Limb (tissue), 2 donors: ENCODE measurements at regions not wholly inside any gene's neighbourhood (a gene's known extent, or its start where the extent isn't known, plus 50 kb on each side); places are given as distances from the start of the nearest gene placed in this dataset.
"Not testable (repeated sequence)": the region's sequence is repeated elsewhere in the genome, so short reads cannot be mapped to it uniquely, and the experiment has no call there.

Source experiments
- DNase-seq, 2 donors: peaks; one replicate each; pipeline ENCODE4 v3.0.0-alpha.2; 2016; ENCODE audit errors: extremely low spot score in 2 of 2

DNA sequence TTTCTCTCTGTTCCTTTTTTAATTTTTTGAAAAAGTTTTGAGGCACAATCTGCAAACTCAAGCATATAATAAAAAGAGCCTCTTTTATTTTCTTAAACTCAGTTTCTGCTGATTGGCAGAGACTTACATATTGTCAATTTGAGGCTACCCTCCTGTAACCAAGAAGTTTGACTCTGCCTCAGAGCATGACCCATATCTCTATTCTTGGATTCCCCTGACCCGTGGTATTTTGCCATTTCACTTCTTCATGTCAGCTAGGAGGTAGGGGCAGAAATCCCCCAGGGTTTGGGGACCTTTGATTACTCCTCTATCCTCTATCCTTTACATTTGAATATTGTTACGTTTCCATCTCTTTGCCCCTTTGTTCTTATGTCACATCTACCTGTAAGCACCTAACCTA lies 479.1 kb upstream of the ALCAM start:
- no peak for DNase-seq

- DNase-seq: no peak
These were observed 474.7 kb upstream of the ALCAM start for GRCh38 chr3:104892044-104892443.

DNA sequence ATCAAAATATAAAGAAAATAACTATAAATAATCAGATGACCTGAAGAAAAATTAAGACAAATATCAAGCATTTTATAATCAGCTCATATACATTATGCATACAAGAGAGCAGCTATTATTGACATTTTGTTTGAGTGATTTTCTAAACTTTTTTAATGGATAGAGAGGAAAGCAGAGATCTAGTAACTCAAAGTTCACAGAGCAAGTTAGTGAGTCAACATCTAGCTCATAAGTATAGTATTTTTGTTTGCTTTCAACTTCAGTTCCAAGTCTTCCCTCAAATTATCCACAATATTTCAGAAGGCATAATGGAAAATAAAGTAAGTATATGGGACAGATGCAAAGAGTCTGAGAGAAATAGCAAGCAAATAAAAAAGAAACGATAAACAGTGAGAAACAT lies 470.1 kb upstream of the ALCAM start:
- no peak for DNase-seq

DNA sequence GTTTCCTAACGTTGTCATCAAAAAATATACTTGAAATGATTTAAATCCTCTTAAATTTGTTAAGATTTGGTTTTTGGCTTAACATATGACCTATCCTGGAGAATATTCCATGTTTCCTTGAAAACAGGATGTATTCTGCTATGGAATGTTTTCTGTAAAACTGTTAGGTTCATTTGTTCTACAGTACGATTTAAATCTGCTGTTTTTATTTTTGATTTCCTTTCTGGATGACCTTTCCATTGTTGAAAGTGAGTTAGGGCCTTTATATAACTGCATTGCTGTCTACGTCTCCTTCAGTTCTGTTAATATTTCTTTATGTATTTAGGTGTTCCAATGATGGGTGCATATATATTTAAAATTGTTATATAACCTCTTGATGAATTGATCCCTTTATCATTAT lies 465.3 kb upstream of the ALCAM start:
- DNase-seq: no peak

DNA sequence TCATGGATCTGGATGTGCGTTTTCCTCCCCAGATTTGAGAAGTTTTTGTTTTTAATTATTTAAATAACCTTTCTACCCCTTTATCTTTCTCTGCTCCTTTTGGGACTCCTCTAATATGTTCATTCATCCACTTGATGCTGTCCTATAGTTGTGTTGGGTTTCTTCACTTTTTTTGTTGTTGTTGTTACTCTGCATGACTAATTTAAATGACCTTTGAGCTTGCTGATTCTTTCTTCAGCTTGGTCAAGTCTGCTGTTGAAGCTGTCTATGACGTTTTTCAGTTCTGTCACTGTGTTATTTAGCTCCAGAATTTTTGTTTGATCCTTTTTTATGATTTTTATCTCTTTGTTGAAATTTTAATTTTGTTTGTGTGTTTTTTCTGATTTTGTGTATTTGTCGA lies 463.6 kb upstream of the ALCAM start:
- no peak for DNase-seq

GRCh38 chr3:104906001-104906639 lies 460.6 kb upstream of the ALCAM start:
- no peak for DNase-seq

DNA sequence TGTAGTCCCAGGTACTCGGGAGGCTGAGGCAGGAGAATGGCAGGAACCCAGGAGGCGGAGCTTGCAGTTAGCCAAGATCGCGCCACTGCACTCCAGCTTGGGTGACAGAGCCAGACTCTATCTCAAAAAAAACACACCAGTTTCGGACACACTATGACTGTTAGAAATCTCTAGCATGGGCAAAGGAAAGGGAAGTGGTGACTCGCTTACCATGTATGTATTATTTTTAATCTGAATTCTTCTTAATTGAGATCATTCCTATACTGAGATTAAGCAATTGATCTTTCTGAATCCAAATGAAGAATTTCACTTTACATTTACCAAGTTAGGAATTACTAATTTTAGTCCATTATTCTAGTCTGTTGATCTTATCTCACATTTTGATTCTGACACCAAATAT lies 459.2 kb upstream of the ALCAM start:
- no peak for DNase-seq

- DNase-seq: no peak
These were observed 457.9 kb upstream of the ALCAM start for GRCh38 chr3:104908761-104909160.

- DNase-seq: peak; percentile 27 to 65
These were observed 457.5 kb upstream of the ALCAM start for GRCh38 chr3:104909198-104909597.

GRCh38 chr3:104909721-104910120 lies 457.0 kb upstream of the ALCAM start:
- no peak for DNase-seq

DNA sequence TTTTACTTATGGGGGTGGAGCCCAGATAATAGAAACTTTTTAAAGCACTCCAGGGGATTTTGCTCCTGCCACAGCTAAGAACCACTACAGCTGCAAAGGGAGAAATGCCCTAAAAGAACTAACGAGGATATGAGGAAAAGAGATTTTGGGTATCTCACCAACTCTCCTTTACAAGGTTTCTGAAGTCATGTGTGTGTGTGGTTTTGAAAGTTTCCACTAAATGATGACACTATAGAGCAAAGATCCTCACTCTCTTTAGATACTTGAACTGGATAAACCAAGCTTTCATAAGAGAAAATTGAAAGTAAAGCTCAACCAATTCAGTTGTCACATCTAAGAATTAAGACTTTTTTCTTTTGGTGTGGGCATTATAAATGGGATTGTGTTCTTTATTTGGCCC lies 455.3 kb upstream of the ALCAM start:
- no peak for DNase-seq

DNA sequence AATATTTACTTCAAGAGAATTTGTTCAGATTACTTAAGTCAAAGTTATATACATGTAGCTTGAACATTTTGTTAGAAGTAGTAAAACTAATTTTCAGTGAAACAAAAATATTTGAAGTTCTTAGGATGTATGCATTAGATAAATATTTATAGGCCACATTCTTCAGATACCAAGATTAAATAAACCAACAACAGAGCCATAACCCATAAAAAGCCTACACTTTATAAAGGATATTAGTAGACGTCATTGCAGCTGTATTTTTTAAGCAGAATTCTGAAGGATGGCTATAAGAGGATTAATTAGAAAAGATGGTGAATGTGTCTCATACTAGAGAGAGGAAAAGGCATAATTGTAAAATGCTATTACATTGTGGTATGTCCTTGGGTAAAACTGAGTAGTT lies 449.7 kb upstream of the ALCAM start:
- no peak for DNase-seq

DNA sequence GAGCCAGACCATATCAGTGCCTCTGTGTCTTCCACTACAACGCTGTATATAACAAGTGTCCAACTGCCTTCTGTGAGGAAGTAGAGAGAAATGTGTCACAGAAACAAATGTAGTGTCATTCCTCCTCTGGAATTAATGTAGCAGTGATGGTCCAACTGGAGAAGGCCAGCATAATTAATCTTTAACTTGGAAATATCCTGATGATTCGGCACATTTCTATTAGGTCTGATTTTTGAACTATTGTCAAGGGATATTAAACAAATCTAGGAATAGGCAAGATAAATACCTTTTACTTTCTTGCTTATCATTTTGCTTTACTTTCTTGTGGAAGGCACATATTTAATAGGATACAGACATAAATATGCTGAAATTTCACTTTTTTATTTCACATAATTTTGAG lies 446.2 kb upstream of the ALCAM start:
- DNase-seq: no peak

DNA sequence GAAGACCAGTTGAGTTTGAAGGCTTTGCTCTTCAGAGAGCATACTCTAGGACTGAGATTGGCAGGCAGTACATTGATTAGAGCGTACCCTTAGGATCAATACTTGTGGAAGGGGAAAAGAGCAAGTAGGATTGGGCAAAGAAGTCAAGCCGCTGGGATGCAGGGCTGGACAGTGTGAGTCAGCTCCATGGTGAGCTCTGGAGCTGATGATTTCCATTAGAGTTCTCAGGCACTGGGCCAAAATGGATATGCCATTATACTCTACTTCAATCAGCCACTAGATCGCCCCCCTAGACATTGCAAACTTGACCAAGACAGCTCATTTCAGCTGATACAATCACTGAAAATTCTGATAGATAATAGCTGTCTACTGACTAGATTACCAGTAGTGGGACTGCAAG lies 432.7 kb upstream of the ALCAM start:
- DNase-seq: no peak

- DNase-seq: no peak
These were observed 431.1 kb upstream of the ALCAM start for GRCh38 chr3:104935613-104936012.

GRCh38 chr3:104939196-104939595 lies 427.5 kb upstream of the ALCAM start:
- DNase-seq: no peak

DNA sequence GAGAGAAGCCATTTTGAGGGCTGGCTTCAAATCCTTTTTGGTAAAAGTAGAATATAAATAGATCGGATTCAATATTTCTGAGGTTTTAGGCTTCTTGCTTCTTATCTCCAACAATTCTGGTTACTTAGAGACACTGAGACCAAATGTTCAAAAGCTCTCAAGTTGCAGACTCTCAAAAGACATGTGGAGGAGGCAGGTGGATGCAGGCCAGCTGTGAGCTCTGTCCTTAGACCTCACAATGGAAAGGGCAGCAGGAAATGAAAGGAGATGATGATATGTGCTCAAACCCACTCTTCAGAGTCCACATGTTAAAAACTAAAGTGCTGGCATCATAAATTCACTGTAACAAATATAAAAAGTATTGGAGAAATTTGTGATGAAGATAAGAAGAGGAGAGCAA lies 424.9 kb upstream of the ALCAM start:
- no peak for DNase-seq

DNA sequence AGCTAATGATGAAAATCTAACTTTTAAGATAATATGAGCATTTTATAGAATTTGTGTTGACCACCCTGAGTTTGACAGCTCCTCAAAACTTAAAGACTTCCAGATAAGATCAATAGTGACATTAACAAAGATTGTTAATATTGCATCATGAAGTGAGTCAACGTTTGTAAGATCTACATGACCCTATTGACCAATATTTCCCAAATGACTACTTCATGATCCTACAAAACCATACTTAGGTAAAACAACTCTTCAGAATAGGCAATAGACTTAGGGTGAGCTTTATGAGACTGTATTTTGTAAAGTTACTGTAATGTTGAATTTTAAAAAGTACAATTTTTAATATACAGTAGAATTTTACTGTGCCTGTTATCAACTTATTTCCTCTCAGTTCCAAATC lies 422.7 kb upstream of the ALCAM start:
- DNase-seq: no peak

GRCh38 chr3:104947943-104948342 lies 418.8 kb upstream of the ALCAM start:
- no peak for DNase-seq

DNA sequence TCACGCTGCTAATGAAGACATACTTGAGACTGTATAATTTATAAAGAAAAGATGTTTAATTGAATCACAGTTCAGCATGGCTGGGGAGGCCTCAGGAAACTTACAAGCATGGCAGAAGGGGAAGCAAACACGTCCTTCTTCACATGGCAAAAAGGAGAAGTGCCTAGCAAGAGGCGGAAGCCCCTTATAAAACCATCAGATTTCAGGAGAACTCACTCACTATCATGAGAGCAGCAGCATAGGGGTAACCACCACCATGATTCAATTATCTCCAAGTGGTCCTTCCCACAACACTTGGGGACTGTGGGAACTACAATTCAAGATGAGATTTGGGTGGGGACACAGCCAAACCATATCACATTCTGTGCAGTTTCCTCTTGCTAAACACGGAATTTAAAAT lies 416.9 kb upstream of the ALCAM start:
- DNase-seq: not testable (repeated sequence)

DNA sequence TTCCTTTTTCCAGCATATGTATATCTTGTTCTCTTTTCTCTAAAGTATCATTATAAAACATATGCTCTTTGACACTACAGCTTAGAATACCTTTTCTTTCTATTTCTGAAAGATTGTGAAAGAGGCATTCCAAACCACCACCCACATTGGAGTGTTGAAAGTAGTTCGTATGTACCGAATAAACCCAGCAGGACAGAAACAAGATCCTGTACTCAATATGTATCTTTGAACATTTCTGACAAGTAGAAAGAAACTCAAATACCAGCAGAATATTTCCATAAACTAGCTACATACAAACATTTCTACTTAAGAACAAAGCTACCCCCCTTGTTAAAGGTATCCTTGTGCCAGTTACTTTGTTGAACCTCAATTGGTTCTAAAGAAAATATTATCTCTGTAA lies 415.3 kb upstream of the ALCAM start:
- no peak for DNase-seq

- no peak for DNase-seq
These were observed 414.4 kb upstream of the ALCAM start for GRCh38 chr3:104952146-104952972.

- DNase-seq: no peak
These were observed 409.9 kb upstream of the ALCAM start for GRCh38 chr3:104956620-104957345.
